Hepatocyte (in vitro differentiated cells): ENCODE measurements at regions not wholly inside any gene's neighbourhood (a gene's known extent, or its start where the extent isn't known, plus 50 kb on each side); places are given as distances from the start of the nearest gene placed in this dataset.

Experiments
- DNase-seq: peaks from one replicate; pipeline ENCODE4 v3.0.0-alpha.2; 2016; ENCODE audit warnings: low spot score
- H2AFZ ChIP-seq: fragments of 200-600 bp; sonication (generic); 2 replicates; pipeline ENCODE4 v1.6.0; 2016; ENCODE audit warnings: antibody characterized with exemption, mild to moderate bottlenecking
- H3K27ac ChIP-seq: fragments of 200-600 bp; sonication (generic); 2 replicates; pipeline ENCODE4 v1.5.1; 2016; ENCODE audit warnings: mild to moderate bottlenecking
- H3K27me3 ChIP-seq: fragments of 200-600 bp; sonication (generic); 2 replicates; pipeline ENCODE4 v1.6.1; 2016
- H3K36me3 ChIP-seq: fragments of 200-600 bp; sonication (generic); replicated peaks from 2 replicates; pipeline ENCODE4 v1.5.1; 2016; ENCODE audit warnings: low read depth; ENCODE audit not compliant: insufficient read depth
- H3K4me1 ChIP-seq: fragments of 200-600 bp; sonication (generic); 2 replicates; pipeline ENCODE4 v1.5.1; 2016; ENCODE audit warnings: mild to moderate bottlenecking, moderate library complexity; ENCODE audit not compliant: insufficient read depth
- H3K4me2 ChIP-seq: fragments of 200-600 bp; sonication (generic); 2 replicates; pipeline ENCODE4 v1.6.0; 2016
- H3K4me3 ChIP-seq: fragments of 200-600 bp; sonication (generic); 2 replicates; pipeline ENCODE4 v1.5.1; 2016; ENCODE audit warnings: mild to moderate bottlenecking
- H3K79me2 ChIP-seq: fragments of 200-600 bp; sonication (generic); 2 replicates; pipeline ENCODE4 v1.6.0; 2017; ENCODE audit warnings: mild to moderate bottlenecking
- H3K9me2 ChIP-seq: fragments of 200-600 bp; sonication (generic); replicated peaks from 2 replicates; pipeline ENCODE4 v1.6.0; 2017; ENCODE audit warnings: mild to moderate bottlenecking; ENCODE audit not compliant: insufficient read depth
- H3K9me3 ChIP-seq: fragments of 200-600 bp; sonication (generic); 2 replicates; pipeline ENCODE4 v1.5.1; 2016; ENCODE audit warnings: low read depth, mild to moderate bottlenecking
- H4K20me1 ChIP-seq: fragments of 200-600 bp; sonication (generic); 2 replicates; pipeline ENCODE4 v1.6.0; 2016; ENCODE audit warnings: mild to moderate bottlenecking; ENCODE audit not compliant: insufficient read depth, poor library complexity, severe bottlenecking
- EZH2 ChIP-seq: fragments of 200-600 bp; sonication (generic); IDR thresholded peaks from 2 replicates; pipeline ENCODE4 v1.6.1; 2016; ENCODE audit warnings: antibody characterized with exemption, mild to moderate bottlenecking, borderline replicate concordance
- EZH2phosphoT487 ChIP-seq: fragments of 200-600 bp; sonication (generic); IDR thresholded peaks from one replicate; pipeline ENCODE4 v1.6.1; 2018; ENCODE audit warnings: antibody characterized with exemption, mild to moderate bottlenecking, low read depth, moderate library complexity; ENCODE audit not compliant: unreplicated experiment, severe bottlenecking
- WGBS: methylation state at CpG from one replicate; pipeline ENCODE4 v1.1.6; 2016; ENCODE audit warnings: low lambda C conversion rate; ENCODE audit errors: missing lambda C conversion rate; 5-methylcytosine and 5-hydroxymethylcytosine counted together
- TF ChIP-seq, protein P1 (sequence below): fragments of 200-600 bp; sonication (generic); IDR thresholded peaks from 2 replicates; pipeline ENCODE4 v1.5.1; 2016; ENCODE audit warnings: antibody characterized with exemption, mild to moderate bottlenecking; ENCODE audit not compliant: poor library complexity

DNA sequence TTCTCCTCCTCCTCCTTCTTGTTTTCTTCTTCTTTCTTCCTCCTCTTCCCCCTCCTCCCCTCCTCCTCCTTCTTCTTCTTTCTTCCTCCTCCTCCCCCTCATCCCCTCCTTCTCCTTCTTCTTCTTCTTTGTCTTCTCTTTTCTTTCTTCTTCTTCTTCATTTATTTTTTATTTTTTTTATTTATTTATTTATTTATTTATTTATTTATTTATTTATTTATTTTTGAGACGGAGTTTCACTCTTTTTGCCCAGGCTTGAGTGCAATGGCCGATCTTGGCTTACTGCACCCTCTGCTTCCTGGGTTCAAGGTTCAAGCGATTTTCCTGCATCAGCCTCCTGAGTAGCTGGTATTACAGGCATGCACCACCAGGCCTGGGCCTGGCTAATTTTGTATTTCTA is 1332.5 kb upstream of the CDH9 start:
- H3K4me1 ChIP-seq = no peaks in the 10 kb centered on the region
- no peak overlapping the region for H3K27ac ChIP-seq
- H3K4me3 ChIP-seq = no peak overlapping the region
- H3K36me3 ChIP-seq = no peaks in the 10 kb centered on the region
- WGBS = 79% methylated on average over 3 of the region's 3 CpGs
- no peaks in the 10 kb centered on the region for H3K9me2 ChIP-seq
- no peak overlapping the region for H3K4me2 ChIP-seq
- DNase-seq = no peak
- H2AFZ ChIP-seq = no peak overlapping the region
- no peaks in the 10 kb centered on the region for H4K20me1 ChIP-seq
- no peaks in the 10 kb centered on the region for H3K27me3 ChIP-seq
- H3K79me2 ChIP-seq = no peaks in the 10 kb centered on the region
- no peaks in the 10 kb centered on the region for H3K9me3 ChIP-seq
- TF ChIP-seq, protein P1, sequence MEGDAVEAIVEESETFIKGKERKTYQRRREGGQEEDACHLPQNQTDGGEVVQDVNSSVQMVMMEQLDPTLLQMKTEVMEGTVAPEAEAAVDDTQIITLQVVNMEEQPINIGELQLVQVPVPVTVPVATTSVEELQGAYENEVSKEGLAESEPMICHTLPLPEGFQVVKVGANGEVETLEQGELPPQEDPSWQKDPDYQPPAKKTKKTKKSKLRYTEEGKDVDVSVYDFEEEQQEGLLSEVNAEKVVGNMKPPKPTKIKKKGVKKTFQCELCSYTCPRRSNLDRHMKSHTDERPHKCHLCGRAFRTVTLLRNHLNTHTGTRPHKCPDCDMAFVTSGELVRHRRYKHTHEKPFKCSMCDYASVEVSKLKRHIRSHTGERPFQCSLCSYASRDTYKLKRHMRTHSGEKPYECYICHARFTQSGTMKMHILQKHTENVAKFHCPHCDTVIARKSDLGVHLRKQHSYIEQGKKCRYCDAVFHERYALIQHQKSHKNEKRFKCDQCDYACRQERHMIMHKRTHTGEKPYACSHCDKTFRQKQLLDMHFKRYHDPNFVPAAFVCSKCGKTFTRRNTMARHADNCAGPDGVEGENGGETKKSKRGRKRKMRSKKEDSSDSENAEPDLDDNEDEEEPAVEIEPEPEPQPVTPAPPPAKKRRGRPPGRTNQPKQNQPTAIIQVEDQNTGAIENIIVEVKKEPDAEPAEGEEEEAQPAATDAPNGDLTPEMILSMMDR = no peak
- no peak for TF ChIP-seq EZH2phosphoT487
- TF ChIP-seq EZH2 = no peak

DNA sequence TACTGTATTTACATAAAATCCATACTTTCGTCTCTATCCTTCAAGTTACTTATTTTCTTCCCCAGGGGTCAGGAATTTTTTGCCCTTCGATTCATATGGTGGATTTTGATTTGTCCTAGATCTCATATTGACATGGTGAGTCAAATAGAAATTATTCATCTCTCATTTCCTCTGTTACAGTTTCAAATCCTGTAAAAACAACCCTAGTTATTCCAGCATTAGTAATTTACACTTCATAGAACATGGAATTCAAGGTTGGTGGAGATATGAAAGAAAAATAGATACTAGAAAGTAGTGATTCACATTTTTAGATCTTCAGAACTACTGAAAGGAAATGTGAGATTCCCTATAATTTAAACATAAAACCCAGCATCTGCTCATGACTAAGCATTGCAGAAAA is 1331.0 kb upstream of the CDH9 start:
- Histone ChIP-seq H3K79me2 (no peaks in the 10 kb centered on the region), H3K9me2 (no peaks in the 10 kb centered on the region), H3K4me2 (no peak overlapping the region), H2AFZ (no peak overlapping the region), H3K36me3 (no peaks in the 10 kb centered on the region), H3K9me3 (no peaks in the 10 kb centered on the region), H3K27ac (no peak overlapping the region), H3K27me3 (no peaks in the 10 kb centered on the region), H3K4me1 (no peaks in the 10 kb centered on the region), H3K4me3 (no peak overlapping the region), H4K20me1 (no peaks in the 10 kb centered on the region)
- WGBS = 82% methylated on average over 2 of the region's 2 CpGs
- TF ChIP-seq EZH2 (no peak), EZH2phosphoT487 (no peak)
- TF ChIP-seq, protein P1 = no peak
- no peak for DNase-seq

DNA sequence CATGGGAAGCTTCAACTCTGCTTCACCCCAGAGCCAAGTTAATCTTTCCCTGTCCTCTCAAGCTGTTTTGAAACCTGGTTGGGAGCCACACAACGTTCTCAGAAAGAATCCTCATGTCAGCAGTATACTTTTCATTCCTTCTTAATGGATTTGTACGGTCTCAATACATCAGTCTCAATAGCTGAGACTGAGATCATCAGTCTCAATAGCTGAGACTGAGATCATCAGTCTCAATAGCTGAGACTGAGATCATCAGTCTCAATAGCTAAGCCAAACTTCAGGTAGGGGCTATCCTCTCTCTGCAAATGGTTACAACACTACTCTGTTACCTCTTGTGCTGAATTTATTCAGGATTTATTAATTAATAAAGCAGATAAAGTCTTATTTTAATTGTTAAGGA is 1317.4 kb upstream of the CDH9 start:
- Histone ChIP-seq H3K27ac (no peak overlapping the region), H3K79me2 (no peaks in the 10 kb centered on the region), H3K4me3 (no peak overlapping the region), H3K27me3 (no peaks in the 10 kb centered on the region), H3K4me1 (no peaks in the 10 kb centered on the region), H2AFZ (no peak overlapping the region), H3K36me3 (no peaks in the 10 kb centered on the region), H3K9me3 (no peaks in the 10 kb centered on the region), H3K4me2 (no peak overlapping the region), H3K9me2 (no peaks in the 10 kb centered on the region), H4K20me1 (no peaks in the 10 kb centered on the region)
- 55% methylated on average over 2 of the region's 2 CpGs for WGBS
- TF ChIP-seq EZH2 (no peak), EZH2phosphoT487 (no peak)
- TF ChIP-seq, protein P1 = no peak
- no peak for DNase-seq

DNA sequence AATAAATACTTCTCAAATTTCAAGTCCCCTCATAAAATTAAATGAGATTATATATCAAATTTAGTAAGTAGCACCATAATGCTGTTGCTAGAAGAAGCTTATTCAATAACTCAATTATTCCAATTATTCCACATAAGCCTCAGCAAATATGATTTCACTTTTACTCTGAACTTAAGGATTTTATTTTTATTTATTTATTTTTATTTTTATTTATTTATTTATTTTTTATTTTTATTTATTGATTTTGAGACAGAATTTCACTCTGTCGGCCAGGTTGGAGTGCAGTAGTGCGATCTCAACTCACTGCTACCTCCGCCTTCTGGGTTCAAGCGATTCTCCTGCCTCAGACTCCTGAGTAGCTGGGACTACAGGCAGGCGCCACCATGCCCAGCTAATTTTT is 1308.3 kb upstream of the CDH9 start:
- no peaks in the 10 kb centered on the region for H3K79me2 ChIP-seq
- H4K20me1 ChIP-seq = no peaks in the 10 kb centered on the region
- WGBS = 95% methylated on average over 5 of the region's 5 CpGs
- no peak for DNase-seq
- no peaks in the 10 kb centered on the region for H3K36me3 ChIP-seq
- H3K9me2 ChIP-seq = no peaks in the 10 kb centered on the region
- H3K9me3 ChIP-seq = no peaks in the 10 kb centered on the region
- no peak overlapping the region for H3K4me3 ChIP-seq
- TF ChIP-seq EZH2 = no peak
- no peak for TF ChIP-seq EZH2phosphoT487
- TF ChIP-seq, protein P1 = no peak
- H3K27me3 ChIP-seq = no peaks in the 10 kb centered on the region
- no peak overlapping the region for H3K4me2 ChIP-seq
- H2AFZ ChIP-seq = no peak overlapping the region
- H3K4me1 ChIP-seq = no peaks in the 10 kb centered on the region
- no peak overlapping the region for H3K27ac ChIP-seq
